Stimulated activated CD4-positive, alpha-beta T cell treated with anti-CD3 and anti-CD28 coated beads, TNF-alpha, amount 100 ng/mL, for 1 hour (primary cell): ENCODE measurements at regions not wholly inside any gene's neighbourhood (a gene's known extent, or its start where the extent isn't known, plus 50 kb on each side); places are given as distances from the start of the nearest gene placed in this dataset.

Experiments
- DNase-seq, 3 donors: peaks; one replicate each; pipeline ENCODE4 v3.0.0-alpha.2; 2020; ENCODE audit warnings: low read depth in 3 of 3, low spot score in 1 of 3

DNA sequence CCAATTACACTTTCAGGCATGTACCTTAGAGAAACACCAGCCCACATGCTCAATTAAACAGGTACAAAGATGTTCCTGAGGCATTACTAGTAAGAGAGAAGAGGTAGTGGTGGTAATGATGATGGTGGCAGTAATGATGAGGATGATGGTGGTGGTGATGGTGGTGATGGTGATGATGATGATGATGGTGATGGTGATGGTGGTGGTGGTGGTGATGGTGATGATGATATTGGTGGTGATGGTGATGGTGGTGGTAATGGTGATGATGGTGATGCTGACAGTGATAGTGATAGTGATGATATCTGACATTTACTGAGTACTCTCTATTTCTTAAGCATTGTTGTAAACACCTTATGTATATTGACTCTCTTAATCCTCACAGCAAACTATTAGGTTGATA lies 318.4 kb downstream of the NSG2 start:
- DNase-seq = no peak

- no peak for DNase-seq
Observed at GRCh38 chr5:174364676-174365075, 319.2 kb downstream of the NSG2 start.

- DNase-seq = no peak
Observed at GRCh38 chr5:174371600-174372094, 326.1 kb downstream of the NSG2 start.

GRCh38 chr5:174374206-174374605 lies 328.7 kb downstream of the NSG2 start:
- DNase-seq = no peak

DNA sequence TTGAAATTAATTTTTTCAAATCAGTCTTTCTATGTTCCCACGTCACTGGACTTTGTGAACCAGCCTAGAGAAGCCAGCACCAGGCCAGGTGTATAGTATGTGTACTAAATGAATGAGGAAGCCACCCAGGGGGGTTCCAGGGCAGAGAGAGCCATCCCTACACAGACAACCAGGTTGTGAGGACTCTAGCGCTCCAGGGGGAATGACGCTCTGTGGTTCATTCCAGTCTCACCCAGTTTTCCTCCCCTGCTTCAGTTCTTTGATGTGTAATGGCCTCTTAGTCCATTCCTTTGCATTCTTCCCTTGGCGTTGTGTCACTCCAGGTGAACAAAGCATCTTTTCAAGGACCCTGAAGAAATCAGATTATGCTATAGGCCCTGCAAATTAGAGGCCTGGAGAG lies 330.6 kb downstream of the NSG2 start:
- DNase-seq = no peak

DNA sequence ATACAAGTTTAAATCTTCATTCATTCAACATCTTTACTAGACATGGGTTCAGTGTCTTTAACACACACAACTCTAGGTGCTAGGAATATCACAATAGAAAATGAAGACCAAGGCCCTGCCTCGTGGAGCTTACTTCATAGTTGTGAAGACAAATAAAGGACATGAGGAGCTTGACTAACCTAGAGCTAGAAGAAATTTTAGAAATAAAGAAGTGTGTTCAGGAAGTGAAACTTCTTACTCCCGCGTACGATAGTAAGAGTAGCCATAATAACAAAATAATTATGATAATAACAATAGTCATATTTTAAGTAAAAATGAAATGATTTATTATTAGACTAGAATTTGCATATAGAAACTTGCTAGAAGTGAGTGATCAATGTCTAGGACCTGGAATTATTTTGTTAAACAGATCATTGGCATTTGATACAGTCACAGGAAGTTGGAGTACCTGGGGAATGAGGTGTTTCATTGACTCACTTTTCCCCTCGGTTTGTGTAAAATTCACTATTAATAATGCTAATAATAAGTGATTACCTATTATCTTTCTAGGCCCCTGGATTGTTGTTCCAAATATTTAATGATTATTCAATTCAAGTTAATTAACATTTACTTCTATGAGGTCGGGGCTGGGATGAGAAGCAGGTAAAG lies 331.3 kb downstream of the NSG2 start:
- DNase-seq = no peak

GRCh38 chr5:174378121-174378874 lies 332.8 kb downstream of the NSG2 start:
- DNase-seq = no peak

DNA sequence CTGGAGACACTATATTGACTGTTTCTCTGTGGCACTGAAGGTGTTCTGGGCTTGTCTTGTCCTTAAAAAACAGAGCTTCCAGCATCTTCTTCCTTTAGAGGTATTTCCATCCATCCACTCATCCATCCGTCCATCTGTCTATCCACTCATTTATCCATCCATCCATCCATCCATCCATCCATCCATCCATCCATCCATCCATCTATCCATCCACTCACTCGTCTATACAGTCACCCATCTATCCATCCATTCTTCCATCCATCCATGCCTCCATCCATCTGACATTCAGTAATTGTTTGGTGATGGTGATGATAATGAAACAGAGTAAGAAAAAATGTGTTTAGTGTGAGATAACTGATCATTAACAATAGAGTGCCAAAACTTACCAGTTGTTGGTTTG lies 334.8 kb downstream of the NSG2 start:
- DNase-seq = no peak

GRCh38 chr5:174381241-174381640 lies 335.7 kb downstream of the NSG2 start:
- DNase-seq = no peak

- no peak for DNase-seq
Observed at GRCh38 chr5:174383210-174384167, 338.0 kb downstream of the NSG2 start.

DNA sequence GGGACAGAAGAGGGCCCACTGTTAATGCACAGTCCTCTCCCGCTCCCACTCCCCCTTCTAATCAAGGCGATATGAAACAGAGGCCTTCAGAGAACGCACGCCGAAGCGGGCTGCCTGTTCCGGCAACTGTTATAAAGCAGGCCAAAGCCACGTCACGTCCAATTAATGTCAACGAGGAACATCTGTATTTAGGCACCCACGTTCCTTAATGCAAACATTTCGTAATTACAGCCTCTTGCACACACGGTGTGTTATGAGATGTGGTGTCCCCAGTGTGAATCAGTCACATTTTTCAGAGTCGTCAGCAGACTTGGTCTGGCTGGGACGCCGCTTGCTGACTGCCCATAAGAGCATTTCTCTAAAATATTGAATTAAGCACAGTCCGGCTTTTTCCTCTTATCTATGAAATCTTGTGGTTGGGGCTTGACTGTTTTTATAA lies 339.0 kb downstream of the NSG2 start:
- DNase-seq = no peak

GRCh38 chr5:174386306-174386705 lies 338.1 kb upstream of the MSX2 start:
- no peak for DNase-seq

- DNase-seq = no peak
Observed at GRCh38 chr5:174386846-174387245, 337.5 kb upstream of the MSX2 start.

GRCh38 chr5:174387448-174387847 lies 336.9 kb upstream of the MSX2 start:
- DNase-seq = no peak

- no peak for DNase-seq
Observed at GRCh38 chr5:174392892-174393291, 331.5 kb upstream of the MSX2 start.

GRCh38 chr5:174396541-174396940 lies 327.8 kb upstream of the MSX2 start:
- DNase-seq = no peak

DNA sequence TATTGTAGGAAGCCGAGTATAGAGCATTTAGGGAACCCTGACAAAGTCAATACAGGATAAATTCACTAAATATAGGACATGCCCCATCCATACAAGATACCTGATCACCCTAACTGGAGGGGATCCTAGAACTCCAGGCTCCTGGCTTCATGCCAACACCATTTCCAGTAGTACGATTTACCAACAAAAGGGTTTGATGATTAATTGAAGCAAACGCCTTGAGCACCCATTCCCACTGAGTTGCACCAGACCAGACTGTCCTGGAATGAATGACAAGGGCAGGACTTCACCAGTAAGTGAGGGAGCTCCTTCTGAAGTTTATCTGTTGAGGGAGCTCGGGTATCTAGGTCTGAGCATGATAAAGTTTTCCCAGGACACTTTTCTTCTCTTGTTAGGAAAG lies 327.2 kb upstream of the MSX2 start:
- DNase-seq = no peak

- no peak for DNase-seq
Observed at GRCh38 chr5:174398171-174398570, 326.2 kb upstream of the MSX2 start.

DNA sequence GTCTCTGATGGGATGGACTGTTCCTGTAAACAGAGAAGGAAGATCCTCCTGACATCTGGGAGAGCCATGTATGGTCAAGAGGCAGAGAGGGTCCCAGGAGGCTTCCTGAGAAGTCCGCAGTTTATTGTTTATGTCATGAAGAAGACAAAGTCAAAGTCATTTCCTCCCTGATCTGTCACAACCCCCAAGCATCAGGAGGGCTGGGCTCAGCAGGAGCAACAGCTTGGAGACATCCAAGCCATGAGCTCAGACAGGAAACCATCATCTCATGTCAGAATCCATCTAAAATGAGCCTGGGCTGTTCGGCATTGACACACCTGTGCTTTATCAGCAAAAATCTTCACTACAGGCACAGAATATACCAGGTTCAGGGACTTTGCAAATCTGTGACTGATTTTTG lies 325.0 kb upstream of the MSX2 start:
- DNase-seq = no peak

DNA sequence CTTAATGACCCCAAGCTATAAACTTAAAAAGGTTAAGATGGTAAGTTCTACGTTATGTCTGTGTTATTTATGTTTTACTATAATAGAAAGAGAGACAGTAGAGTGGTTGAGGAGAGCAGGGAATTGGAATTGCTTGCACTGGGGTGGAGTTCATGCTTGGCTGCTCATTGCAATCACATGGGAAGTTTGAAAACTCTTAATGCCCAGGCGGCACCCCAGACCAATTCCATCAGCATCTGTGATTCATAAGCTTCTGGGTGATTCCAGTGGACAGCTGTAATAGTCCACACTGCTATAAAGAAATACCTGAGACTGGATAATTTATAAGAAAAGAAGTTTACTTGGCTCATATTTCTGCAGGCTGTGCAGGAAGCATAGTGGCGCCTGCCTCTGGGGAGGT lies 323.9 kb upstream of the MSX2 start:
- no peak for DNase-seq

DNA sequence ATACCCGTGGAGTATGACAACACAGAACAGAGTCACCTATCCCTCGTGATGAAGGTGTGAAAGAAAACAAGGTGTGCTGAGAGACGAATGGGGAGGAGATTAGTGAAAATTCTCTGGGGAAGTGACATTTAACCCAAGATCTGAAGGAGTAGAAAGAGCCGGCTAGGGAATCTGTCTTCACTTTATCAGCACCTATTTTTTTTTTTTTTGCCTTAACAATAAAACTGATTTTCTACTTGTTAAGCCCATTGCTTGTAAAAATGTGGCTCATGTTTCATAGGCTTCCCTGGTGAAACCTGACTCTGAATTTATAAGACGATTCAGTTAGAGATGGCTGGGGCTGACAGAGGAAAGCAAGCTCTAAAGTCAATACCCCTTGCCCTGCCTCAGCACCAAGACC lies 322.6 kb upstream of the MSX2 start:
- DNase-seq = no peak
